ENCODE measurements at regions not wholly inside any gene's neighbourhood (a gene's known extent, or its start where the extent isn't known, plus 50 kb on each side); places are given as distances from the start of the nearest gene placed in this dataset.
"Not testable (repeated sequence)": the region's sequence is repeated elsewhere in the genome, so short reads cannot be mapped to it uniquely, and the experiment has no call there.

DNA sequence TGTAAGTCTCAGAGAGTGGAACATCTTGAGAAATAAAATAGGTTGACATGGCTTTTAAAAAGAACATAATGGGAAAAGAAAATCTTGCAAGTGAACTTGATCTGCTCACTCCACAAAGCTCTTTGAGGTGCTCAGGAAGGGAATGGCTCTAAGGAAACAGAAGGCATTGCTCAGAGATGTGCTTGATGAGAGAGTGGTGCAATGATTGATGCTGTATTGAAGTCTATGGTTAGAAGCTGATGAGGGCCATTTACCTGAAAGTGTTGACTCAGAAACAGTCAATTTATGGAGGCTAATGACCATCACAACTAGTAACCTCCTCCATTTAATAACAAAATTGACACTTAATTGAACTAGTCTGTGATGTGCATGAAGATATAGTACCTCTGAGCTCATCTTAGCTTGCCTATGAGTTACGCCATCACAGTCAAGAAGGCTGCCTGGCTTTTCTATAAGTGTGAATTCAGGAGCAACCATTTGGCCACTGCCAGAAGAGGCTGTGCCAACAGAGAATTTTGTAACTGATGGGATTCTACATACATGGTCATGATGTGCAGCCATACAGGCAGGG is 639.1 kb downstream of the JRKL start:
- ChIA-PET CTCF (no interaction called here), POLR2A (ENCODE audit: low non-redundant PET) (no interaction called here)
- TF ChIP-seq, protein P1, sequence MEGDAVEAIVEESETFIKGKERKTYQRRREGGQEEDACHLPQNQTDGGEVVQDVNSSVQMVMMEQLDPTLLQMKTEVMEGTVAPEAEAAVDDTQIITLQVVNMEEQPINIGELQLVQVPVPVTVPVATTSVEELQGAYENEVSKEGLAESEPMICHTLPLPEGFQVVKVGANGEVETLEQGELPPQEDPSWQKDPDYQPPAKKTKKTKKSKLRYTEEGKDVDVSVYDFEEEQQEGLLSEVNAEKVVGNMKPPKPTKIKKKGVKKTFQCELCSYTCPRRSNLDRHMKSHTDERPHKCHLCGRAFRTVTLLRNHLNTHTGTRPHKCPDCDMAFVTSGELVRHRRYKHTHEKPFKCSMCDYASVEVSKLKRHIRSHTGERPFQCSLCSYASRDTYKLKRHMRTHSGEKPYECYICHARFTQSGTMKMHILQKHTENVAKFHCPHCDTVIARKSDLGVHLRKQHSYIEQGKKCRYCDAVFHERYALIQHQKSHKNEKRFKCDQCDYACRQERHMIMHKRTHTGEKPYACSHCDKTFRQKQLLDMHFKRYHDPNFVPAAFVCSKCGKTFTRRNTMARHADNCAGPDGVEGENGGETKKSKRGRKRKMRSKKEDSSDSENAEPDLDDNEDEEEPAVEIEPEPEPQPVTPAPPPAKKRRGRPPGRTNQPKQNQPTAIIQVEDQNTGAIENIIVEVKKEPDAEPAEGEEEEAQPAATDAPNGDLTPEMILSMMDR (conservative IDR thresholded peaks at IDR 0.05; ENCODE audit: low read depth) = no peak
- H3K27ac ChIP-seq = no peak overlapping the region
- no peak for DNase-seq (ENCODE audit: low spot score)

DNA sequence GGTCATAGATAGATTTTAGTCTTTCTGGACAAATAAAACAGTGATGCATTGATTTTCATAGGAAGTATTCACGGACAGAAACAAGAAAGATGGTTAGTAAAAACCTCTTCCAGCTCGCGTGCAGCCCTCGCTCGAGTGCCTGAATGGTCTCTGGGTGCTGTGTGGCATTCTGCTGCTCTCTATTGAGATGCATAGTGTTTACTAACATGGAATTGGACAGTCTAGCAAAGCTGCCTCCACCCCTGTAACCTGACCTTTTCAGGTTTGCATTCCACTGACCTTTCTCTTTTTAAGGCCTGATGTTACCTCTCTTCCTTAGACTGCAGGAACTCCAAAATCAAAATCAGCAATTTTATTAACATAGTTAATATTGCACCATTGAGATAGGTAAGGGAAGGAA is 643.4 kb downstream of the JRKL start:
- POLR2A ChIA-PET (ENCODE audit: low non-redundant PET) = no interaction called here
- H3K27ac ChIP-seq = no peak overlapping the region
- DNase-seq (ENCODE audit: low spot score) = no peak
- CTCF ChIA-PET = no interaction called here
- TF ChIP-seq, protein P1 (conservative IDR thresholded peaks at IDR 0.05; ENCODE audit: low read depth) = no peak

DNA sequence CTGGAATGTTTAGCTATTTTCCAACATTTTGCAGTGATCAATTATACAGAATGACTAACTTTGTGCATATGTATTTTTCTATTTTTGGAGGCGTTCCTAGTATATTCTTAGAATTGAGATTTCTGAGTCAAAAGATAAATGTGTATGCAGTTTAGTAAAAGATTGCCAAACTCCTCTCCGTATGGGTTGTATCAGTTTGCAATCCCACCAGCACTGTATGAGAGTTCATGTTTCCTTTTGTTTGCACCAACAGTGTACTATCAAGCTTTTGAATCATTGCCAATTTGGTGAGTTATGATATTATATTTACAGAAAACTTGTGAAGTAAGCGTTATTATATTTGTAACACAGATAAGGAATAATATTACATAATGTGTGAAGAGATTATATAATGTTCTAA is 658.7 kb downstream of the JRKL start:
- H3K27ac ChIP-seq = no peak overlapping the region
- ChIA-PET POLR2A (ENCODE audit: low non-redundant PET) (no interaction called here), CTCF (no interaction called here)
- TF ChIP-seq, protein P1 (conservative IDR thresholded peaks at IDR 0.05; ENCODE audit: low read depth) = no peak
- no peak for DNase-seq (ENCODE audit: low spot score)

DNA sequence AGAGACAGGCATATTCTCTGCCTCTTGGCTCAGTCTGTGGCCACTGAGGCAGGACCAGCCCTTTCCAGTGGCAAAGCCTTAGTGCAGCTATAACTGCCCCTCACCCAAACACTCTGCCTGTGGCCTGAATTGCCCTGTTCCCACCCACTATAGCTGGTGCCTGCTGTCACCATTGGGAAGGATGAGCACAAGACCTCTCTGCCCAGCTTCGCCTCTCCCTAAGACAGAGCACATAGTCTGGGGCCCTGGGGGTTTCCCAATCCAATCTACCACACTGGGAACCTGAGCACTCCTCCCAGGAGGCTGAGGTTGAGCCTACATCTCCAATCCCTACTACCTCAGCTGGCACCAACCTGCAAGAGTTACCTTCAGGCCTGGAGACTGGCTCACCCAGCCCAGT is 670.4 kb downstream of the JRKL start:
- DNase-seq (ENCODE audit: low spot score) = no peak
- no peak overlapping the region for H3K27ac ChIP-seq
- POLR2A ChIA-PET (ENCODE audit: low non-redundant PET) = no interaction called here
- CTCF ChIA-PET = no interaction called here
- TF ChIP-seq, protein P1 (conservative IDR thresholded peaks at IDR 0.05; ENCODE audit: low read depth) = no peak

DNA sequence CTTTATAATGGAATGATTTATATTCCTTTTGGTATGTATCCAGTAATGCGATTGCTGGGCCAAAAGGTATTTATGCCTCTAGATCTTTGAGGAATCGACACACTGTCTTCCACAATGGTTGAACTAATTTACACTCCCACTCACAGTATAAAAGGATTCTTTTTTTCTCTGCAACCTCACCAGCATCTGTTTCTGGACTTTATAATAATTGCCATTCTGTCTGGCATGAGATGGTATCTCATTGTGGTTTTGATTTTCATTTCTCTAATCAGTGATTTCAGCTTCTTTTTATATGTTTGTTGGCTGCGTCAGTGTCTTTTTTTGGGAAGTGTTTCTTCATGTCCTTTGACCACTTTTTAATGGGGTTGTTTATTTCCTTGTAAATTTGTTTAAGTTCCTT is 679.3 kb downstream of the JRKL start:
- DNase-seq (ENCODE audit: low spot score) = no peak
- ChIA-PET POLR2A (ENCODE audit: low non-redundant PET) (no interaction called here), CTCF (no interaction called here)
- H3K27ac ChIP-seq = no peak overlapping the region
- TF ChIP-seq, protein P1 (conservative IDR thresholded peaks at IDR 0.05; ENCODE audit: low read depth) = no peak

DNA sequence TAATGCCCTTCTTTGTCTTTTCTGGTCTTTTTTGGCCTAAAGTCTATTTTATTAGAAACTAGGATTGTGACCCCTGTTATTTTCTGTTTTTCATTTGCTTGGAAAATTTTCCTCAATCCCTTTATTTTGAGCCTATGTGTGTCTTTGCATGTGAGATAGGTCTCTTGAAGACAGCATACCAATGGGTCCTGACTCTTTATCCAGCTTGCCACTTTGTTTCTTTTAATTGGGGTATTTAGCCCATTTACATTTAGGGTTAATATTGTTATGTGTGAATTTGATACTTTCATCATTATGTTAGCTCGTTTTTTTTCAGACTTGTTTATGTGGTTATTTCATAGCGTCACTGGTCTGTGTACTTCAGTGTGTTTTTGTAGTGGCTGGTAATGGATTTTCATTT is 682.6 kb downstream of the JRKL start:
- CTCF ChIA-PET = interaction anchor here (0.5 kb wide), 1 partner anchor 178 kb away, joined by 3 read pairs; no protein-coding TSS in a partner anchor
- POLR2A ChIA-PET (ENCODE audit: low non-redundant PET) = no interaction called here
- no peak overlapping the region for H3K27ac ChIP-seq
- TF ChIP-seq, protein P1 (conservative IDR thresholded peaks at IDR 0.05; ENCODE audit: low read depth) = no peak
- no peak for DNase-seq (ENCODE audit: low spot score)

DNA sequence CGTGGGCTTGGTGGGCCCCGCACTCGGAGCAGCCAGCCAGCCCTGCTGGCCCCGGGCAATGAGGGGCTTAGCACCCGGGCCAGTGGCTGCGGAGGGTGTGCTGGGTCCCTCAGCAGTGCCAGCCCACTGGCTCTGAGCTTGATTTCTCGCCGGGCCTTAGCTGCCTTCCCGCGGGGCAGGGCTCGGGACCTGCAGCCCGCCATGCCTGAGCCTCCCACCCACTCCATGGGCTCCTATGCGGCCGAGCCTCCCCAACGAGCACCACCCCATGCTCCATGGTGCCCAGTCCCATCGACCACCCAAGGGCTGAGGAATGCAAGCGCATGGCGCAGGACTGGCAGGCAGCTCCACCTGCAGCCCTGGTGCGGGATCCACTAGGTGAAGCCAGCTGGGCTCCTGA is 686.9 kb downstream of the JRKL start:
- POLR2A ChIA-PET (ENCODE audit: low non-redundant PET); DNase-seq (ENCODE audit: low spot score); CTCF ChIA-PET; H3K27ac ChIP-seq: not testable (repeated sequence)

Data from RWPE1 (cell line).